ENCODE measurements at regions not wholly inside any gene's neighbourhood (a gene's known extent, or its start where the extent isn't known, plus 50 kb on each side); places are given as distances from the start of the nearest gene placed in this dataset.

DNA sequence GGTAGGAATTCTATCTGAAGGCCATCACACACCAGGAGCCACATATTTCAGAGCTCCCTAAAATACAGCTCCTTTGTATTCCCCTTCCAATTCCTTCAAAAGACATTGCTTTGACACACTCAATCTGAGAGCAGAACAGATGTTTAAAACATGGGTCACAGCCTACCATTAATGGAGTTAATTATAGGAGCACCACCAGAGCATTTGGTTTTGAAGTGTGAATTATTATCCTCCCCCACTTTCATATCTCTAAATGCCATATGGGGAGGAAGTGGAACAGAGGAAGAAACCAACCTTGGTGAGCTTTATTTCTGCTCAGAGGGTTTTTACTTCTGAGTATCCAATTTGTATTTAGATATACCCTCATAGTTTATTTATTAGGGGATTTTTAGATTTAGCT is 50.7 kb upstream of the TNFRSF21 start:
- no peak for DNase-seq (ENCODE audit: low read depth)

DNA sequence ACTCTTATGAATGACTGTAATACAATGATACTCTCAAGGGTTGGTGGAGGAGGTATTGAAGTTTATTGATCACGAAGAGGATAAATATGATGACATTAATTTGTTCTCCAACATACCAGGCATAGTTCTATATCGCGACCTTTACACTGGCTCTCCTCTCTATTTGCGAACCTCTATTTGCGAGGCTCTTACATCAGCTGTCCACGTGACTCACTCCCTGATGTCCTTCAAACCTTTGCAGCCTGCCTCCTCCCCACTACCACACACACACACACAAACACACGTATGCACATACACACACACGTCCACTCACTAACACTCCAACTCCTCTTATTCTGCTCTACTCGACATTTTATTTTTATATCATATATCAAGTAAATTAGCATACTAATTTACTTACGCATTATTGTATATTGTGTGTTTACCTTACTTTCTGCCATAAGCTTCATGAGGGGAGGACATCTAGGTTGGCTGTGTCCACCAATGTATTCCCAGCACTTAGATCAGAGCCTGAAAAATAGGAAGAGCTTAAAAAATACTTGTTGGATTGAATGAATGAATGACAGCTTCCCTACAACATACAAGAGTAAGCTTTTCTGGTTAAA is 53.3 kb upstream of the TNFRSF21 start:
- DNase-seq (ENCODE audit: low read depth), result no peak

DNA sequence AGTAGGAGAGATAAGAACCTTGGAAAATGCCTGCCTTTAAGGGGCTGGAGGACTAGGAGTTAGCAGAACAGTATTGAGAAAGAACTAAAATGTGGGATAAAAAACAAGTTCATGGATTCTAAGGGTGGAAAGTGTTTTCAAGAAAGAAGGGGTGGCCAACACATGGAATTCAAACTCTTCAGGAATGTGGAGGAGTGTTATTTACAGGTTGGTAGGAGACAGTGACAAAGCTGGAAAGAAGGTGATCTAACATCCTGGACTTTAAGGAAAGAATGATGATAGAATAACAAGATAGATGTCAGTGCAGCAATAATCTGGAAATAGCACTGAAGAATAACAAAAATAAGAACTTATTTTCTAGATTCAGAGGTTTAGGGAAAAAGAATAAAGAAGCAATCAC is 54.0 kb upstream of the TNFRSF21 start:
- DNase-seq (ENCODE audit: low read depth), result no peak

DNA sequence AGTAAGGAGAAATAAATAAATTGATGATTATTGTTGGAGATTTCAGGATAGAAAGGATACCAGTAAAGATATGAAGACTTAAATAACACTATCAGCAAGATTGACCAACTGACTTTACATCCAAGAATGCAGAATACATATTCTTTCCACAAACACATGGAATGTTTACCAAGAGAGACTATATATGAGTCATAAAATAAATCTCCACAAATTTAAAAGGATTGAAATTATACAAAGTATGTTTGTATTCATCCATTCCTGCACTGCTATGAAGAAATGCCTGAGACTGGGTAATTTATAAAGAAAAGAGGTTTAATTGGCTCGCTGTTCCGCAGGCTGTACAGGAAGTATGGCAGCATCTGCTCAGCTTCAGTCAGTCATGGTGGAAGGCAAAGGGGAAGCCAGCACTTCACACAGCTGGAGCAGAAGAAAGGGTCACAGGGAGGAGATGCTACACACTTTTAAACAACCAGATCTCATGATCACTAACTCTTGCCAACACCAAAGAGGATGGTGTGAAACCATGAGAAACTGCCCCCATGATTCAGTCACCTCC is 56.7 kb upstream of the TNFRSF21 start:
- DNase-seq (ENCODE audit: low read depth), result no peak

DNA sequence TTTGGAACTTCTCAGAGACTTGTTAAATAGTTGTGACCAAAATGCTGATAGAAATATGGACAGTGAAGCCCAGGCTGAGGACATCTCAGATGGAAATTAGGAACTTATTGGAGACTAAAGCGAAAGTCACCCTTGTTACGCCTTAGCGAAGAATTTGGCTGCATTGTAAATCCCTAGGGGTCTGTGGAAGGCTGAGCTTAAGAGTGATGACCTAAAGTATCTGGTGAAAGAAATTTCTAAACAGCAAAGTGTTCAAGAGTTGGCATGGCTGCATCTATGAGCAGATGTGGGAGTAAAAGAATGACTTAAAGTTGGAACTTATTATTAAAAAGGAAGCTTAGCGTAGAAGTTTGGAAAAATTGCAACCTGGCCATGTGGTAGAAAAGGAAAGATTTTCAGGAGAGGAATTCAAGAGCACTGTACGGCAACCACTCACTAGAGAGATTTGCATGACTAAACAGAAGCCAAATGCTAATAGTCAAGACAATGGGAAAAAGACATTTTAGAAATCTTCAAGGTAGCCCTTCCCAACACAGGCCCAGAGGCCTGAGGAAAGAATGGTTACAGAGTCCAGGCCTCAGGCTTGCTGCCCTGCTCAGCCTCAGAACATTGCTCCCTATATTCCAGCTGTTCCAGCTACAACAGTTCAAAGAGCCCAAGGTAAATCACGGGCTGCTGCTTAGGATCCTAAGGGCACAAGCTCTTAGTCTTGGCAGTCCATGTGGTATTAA is 61.6 kb upstream of the TNFRSF21 start:
- DNase-seq (ENCODE audit: low read depth), result no peak

DNA sequence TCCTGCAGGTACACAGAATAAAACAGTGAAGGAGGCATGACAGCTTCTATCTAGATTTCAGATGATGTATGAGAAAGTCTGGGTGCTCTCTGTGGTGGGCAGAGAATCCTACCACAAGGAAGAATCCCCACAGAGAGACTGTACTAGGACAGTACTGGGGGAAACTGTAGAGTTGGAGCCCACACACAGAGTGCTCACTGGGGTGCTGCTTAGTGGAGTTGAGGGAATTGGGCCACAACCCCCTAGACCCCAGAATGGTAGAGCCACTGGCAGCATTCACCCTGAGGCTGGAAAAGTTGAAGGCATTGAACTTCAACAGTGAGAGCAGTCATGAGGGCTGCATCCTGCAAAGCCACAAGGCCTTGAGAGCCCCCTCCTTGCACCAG is 62.2 kb upstream of the TNFRSF21 start:
- no peak for DNase-seq (ENCODE audit: low read depth)

DNA sequence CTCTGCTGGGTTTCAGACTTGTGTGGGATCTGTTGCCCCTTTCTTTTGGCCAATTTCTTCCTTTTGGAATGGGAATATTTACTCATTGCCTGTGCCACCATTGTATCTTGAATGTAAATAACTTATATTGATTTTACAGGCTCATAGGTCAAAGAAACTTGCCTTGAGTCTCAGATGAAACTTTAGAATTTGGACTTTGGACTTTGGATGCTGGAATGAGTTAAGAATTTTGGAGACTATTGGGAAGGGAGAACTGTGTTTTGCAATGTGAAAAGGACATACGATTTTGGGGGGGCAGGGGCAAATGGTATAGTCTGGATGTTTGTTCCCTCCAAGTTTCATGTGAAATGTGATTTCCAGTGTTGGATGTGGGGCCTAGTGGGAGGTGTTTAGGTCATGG is 62.6 kb upstream of the TNFRSF21 start:
- DNase-seq (ENCODE audit: low read depth), result no peak

DNA sequence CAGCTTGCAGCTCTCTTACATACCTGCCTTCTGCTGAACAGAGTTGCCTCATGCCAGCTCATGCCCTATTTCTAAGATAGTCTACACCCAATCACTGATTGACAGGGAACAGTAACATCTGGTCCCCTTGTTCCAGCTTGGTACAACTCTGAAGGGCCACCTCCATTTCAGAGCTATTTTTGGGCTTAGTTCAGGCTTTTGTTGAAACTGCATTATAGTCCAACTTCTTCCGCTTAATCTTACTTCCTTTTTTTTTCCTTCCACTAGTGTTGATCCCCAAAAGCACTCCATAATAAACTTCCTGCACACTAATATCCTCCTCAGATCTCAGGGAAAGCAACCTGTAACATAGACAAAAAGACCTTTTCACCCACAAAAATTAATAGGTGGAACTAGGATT is 65.7 kb upstream of the TNFRSF21 start:
- DNase-seq (ENCODE audit: low read depth), result no peak

DNA sequence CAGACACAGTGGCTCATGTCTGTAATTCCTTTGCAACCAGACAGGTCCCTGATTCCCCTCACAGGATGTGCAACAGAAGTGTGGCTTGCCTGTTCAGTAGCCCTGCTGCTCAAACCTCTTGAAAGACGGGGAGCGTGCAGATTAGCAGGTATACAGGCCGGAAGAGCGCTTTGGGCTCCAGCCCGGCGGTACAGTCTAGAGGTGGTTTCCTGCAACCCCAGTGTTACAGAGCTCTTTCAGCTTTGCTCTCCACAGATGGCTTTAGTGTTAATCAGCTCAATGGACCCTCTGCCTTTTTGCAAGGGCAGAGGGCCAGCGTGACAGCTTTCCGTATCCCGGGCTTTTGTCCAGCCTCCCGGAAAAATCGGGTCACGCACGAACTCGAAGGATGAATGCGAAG is 67.2 kb upstream of the TNFRSF21 start:
- DNase-seq (ENCODE audit: low read depth), result no peak

DNA sequence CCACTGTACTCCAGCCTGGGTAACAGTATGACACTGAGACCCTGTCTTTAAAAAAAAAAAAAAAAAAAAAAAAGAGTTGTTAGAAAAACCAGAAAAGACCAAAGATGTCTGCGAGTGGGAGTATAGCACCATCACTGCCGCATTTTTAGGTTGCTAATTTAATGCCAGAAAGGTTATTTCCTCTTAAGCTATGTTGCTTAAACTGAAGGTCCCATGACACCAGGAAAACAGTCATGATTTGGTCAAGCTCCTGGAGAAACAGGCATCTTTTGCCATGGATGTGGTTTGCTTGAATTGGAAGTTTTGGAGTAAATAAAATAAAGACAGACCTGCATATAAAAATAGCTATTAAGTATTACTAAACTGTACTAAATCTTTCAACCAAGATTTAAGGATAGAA is 68.3 kb upstream of the TNFRSF21 start:
- no peak for DNase-seq (ENCODE audit: low read depth)

DNA sequence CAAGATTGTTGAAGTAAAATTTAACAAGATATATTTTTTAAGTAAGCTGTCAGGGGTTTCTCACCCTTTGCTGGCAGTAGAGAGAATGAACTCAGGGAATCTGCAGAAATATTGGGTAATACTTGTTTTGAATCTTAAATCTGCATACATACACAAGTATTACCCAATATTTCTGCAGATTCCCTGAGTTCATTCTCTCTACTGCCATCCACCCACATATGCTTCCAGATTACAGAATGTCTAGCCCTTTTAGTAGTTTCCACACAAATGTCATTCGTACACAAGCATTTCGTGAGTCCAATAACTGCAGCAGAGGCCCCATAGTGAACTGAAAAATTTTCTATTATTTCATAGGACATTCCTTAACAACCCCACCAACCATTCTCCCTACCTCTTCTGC is 69.6 kb upstream of the TNFRSF21 start:
- DNase-seq (ENCODE audit: low read depth), result no peak

DNA sequence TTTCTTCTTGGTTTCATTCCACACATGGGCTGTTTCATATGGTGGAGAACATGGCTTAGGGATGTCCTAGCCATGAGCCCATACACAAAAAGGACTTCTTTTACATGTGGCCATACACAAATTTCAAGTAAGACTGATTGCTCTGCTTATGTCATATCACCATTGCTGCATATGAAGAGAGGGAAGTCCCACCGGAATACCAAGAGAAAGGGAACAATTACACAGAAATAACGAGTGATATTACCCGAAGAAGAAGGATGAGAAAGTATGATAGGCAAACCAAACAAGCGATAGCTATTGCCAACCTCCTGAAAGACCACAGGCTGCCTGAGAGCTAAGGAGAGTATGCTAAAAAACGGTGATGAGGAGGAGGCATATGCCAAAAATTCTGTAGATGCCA is 70.5 kb upstream of the TNFRSF21 start:
- DNase-seq (ENCODE audit: low read depth), result no peak

DNA sequence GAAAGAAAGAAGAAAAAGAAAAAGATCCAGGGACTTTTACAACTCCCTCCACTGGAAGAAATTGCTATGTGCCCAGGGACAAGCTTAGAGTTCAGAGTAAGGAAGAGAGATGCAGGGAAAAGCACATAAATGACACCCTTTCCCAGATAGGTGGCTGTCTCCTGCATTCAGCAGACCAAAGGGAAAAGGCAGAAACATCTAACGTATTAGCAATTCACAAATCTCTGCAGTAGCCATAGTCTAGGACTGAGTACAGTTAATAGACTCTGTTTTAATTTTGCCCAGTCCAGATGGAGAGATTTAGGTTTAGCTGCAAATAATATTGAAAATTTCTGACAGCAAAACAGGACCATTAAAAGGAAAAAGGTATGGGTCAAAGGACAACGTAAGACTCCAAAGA is 71.3 kb upstream of the TNFRSF21 start:
- DNase-seq (ENCODE audit: low read depth), result no peak

DNA sequence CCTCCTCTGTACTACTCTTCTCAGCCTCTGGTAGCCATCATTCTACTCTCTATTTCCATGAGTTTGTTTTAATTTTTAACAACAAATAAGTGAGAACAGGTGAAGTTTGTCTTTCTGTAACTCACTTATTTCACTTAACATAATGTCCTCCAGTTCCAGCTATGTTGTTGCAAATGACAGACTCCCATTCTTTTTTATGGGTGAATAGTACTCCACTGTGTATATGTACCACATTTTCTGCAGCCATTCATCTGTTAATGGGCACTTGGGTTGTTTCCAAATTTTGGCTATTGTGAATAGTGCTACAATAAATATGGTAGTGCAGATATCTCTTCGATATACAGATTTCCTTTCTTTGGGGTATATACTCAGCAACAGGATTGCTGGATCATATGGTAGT is 73.7 kb upstream of the TNFRSF21 start:
- no peak for DNase-seq (ENCODE audit: low read depth)

DNA sequence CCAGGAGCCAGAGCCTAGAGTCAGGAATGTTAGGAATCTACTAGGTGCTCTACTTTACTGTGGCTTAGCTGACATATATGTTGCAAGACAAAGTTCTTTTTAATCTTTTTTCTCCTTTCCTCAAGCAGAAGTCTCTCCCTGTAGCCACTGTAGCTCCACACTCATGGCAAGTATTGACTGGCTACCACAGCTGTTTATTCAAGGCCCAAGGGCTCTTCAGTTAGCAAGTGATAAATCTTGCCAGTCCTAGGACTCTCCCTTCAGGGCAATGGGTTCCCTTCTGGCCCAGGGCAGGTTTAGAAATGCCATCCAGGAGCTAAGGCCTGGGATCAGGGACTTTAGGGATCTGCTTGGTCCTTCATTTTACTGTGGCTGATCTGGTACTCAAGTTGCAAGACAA is 82.0 kb upstream of the TNFRSF21 start:
- no peak for DNase-seq (ENCODE audit: low read depth)

DNA sequence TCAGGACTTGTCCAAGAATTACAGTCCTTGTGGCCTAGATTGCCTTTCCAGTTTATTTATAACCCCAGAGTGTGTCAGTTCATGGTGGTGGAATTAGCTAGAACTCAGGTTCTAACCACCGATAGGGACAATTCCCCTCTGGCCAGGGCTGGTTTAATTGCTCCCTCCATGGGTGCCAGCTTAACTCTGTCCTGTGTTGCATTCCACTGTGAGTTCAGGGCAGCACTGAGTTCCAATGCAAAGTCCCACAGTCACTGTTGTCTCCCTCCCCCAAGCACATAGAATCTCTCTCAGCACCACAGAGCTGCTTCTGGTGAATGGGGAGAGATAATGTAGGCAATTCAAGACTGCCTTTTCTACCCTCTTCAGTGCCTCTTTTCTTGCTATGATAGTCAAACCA is 82.5 kb upstream of the TNFRSF21 start:
- DNase-seq (ENCODE audit: low read depth), result no peak

DNA sequence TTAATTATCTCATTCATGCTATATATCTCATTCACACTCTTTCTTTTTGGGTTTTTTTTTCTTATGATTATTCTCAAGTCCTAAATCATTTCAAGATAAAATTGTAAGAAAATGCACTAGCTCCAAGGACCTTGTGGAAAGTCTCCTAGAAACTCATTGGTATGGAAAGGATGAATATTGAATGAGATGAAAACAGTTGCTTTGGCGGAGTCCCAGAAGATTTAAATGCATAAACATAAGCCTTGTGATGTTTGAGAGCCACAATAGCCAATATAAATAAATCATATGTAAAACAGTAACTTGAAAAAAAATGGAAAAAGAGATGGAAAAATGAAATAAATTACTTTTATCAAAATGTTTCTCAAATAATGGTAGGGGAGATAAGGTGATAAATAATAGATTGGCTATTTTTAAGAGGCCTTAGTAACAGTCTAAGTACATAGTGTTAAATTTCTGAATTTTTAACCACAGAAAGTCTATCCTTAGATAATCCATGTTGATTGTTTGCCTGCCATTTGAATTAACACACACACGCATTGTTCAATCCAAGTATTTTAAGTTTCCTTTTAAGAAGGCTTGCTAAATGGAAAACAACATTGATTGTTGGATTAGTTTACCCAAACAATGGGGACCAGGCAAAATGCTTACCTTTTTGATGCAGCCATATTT is 81.1 kb upstream of the CD2AP start:
- DNase-seq (ENCODE audit: low read depth), result no peak

DNA sequence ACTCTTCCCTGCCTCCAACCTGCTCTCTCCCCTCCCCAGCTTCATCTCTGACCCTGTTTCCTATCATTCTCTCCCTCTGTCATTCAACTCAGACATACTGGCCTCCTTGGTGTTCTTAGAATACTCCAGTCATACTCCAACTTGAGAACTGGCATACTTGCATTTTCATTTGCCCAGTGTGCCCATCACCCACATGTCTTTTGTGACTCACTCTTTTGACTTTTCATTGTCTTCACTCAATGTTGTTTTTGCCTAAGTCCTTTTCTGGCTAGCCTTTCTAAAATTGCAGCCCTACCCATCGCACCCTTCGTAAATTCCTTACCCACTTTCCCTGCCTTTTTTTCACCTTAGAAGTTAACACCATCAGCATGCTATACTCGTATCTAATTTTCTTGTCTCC is 77.0 kb upstream of the CD2AP start:
- DNase-seq (ENCODE audit: low read depth), result no peak

DNA sequence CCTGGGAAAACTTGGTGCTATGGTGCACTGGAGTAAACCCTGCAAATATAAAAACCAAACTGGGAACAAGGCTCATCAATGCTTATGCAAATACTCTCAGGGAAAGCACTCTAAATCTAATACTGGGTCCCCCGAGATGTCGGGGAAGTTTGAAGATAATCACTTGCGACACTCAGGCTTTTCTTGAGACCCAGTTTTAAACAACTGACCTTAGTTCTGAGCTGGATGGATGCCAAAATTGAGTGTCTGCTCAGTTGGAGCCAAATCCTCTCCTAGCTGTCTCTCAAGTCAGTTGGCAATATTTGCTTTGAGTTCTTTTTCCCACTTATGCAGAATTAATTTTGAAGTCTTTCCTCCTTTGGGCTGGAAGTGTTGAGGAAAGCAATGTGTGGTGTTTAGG is 75.5 kb upstream of the CD2AP start:
- no peak for DNase-seq (ENCODE audit: low read depth)

DNA sequence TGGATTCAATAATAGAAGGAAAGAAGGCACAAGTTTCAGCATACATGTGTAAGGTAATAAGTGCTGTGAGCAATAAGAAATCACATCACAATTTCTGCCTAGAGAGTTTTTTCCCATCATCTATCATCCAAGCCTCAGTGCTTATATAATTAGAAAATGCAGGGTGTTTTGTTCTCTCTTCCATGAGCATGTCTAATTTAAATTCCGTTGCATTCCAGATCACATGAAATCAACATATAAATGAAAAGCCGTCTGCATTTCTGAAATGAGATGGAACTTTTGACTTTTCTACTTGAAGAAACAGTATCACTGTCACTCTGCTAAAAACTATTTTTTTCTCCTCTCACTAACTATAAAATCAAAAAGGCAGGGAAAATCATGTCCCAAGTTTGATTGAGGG is 74.5 kb upstream of the CD2AP start:
- no peak for DNase-seq (ENCODE audit: low read depth)

DNA sequence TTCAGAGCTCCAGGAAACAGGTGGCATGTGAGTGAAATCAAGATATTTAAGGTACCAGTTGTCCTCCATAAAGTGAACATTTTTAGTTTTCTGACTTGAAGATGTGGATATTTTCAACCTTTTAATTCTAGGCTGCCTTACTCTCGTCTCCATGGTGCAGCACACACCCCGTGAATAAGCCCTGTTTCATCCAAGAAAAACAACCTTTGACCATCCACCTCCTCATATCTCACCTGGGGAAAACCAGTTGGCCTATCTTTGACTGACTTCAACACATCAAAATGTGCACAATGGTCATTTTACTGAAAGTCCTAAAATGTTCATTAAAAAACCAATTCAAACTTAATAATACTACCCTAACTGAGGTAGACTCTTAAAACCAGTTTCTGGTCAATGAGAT is 73.8 kb upstream of the CD2AP start:
- no peak for DNase-seq (ENCODE audit: low read depth)

DNA sequence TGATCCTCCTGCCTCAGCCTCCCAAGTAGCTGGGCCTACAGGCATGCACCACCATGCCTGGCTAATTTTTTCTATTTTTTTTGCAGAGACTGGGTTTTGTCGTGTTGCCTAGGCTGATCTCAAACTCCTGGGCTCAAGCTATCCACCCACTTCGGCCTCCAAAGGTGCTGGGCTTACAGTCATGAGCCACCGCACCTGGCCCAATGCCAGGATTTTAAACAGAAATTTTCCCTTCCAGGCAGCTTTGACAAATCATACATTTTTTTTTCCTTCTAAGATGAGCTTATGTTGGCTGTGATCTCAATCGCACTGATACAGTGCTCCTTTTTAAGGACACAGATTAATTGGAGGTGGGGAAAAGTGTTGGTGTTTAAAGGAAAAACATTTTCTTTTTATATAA is 73.2 kb upstream of the CD2AP start:
- DNase-seq (ENCODE audit: low read depth), result no peak

DNA sequence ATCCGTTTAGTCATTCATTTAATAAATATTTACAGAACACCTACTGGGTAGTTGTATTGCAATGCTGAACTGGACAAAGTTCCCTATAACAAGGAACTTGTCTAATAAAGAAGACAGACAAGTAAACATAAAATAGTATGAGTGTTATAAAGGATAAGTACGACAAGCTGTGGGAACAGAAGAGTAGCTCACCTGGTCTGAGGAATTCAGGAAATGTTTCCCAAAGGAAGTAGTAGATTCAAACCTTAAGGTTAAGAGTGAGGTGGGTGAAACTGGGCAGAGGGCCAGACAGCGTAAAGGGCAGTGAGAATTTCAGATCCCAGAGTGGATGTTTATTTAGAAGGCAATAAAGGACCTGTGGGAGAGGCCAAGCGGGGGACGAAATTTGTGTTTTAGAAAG is 72.3 kb upstream of the CD2AP start:
- DNase-seq (ENCODE audit: low read depth), result no peak
